ENCODE measurements at regions not wholly inside any gene's neighbourhood (a gene's known extent, or its start where the extent isn't known, plus 50 kb on each side); places are given as distances from the start of the nearest gene placed in this dataset.
"Not testable (repeated sequence)": the region's sequence is repeated elsewhere in the genome, so short reads cannot be mapped to it uniquely, and the experiment has no call there.

DNA sequence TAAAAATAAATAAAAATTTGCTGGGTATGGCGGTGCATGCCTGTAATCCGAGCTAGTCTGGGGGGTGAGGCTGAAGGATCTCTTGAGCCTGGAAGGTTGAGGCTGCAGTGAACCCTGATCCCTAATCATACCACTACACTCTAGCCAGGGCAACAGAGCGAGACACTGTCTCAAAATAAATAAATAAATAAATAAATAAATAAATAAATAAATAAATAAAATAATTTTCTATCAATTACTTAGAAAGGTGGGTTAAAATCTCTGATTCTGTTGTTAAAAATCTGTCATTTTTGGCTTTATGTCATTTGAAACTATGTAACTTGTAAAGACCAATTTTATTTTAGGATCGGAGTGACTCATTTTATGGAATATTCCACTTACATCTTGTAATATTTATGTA lies 958.6 kb downstream of the NXPH1 start:
- TF ChIP-seq, protein P1, sequence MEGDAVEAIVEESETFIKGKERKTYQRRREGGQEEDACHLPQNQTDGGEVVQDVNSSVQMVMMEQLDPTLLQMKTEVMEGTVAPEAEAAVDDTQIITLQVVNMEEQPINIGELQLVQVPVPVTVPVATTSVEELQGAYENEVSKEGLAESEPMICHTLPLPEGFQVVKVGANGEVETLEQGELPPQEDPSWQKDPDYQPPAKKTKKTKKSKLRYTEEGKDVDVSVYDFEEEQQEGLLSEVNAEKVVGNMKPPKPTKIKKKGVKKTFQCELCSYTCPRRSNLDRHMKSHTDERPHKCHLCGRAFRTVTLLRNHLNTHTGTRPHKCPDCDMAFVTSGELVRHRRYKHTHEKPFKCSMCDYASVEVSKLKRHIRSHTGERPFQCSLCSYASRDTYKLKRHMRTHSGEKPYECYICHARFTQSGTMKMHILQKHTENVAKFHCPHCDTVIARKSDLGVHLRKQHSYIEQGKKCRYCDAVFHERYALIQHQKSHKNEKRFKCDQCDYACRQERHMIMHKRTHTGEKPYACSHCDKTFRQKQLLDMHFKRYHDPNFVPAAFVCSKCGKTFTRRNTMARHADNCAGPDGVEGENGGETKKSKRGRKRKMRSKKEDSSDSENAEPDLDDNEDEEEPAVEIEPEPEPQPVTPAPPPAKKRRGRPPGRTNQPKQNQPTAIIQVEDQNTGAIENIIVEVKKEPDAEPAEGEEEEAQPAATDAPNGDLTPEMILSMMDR (IDR thresholded peaks at IDR 0.05): no peak
- Mint-ChIP-seq H3K27me3 (ENCODE audit: unreplicated experiment) (peaks cover 4% of the 10 kb centered on the region), H3K4me3 (ENCODE audit: unreplicated experiment) (no peak overlapping the region), H3K36me3 (ENCODE audit: unreplicated experiment) (peaks cover 3% of the 10 kb centered on the region), H3K27ac (ENCODE audit: unreplicated experiment) (no peak overlapping the region), H3K4me1 (ENCODE audit: unreplicated experiment) (peaks cover 8% of the 10 kb centered on the region), H3K9me3 (ENCODE audit: unreplicated experiment) (peaks cover 13% of the 10 kb centered on the region)
- DNase-seq (ENCODE audit: extremely low spot score, unreplicated experiment): no peak

DNA sequence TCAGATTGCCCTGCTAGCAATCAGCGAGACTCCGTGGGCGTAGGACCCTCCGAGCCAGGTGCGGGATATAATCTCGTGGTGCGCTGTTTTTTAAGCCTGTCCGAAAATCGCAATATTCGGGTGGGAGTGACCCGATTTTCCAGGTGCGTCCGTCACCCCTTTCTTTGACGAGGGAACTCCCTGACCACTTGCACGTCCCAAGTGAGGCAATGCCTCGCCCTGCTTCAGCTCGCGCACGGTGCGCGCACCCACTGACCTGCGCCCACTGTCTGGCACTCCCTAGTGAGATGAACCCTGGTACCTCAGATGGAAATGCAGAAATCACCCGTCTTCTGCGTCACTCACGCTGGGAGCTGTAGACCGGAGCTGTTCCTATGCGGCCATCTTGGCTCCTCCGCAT lies 971.0 kb downstream of the NXPH1 start:
- not testable (repeated sequence) for DNase-seq (ENCODE audit: extremely low spot score, unreplicated experiment); H3K4me1 Mint-ChIP-seq (ENCODE audit: unreplicated experiment); H3K4me3 Mint-ChIP-seq (ENCODE audit: unreplicated experiment); H3K9me3 Mint-ChIP-seq (ENCODE audit: unreplicated experiment); H3K27me3 Mint-ChIP-seq (ENCODE audit: unreplicated experiment); H3K27ac Mint-ChIP-seq (ENCODE audit: unreplicated experiment); H3K36me3 Mint-ChIP-seq (ENCODE audit: unreplicated experiment)

DNA sequence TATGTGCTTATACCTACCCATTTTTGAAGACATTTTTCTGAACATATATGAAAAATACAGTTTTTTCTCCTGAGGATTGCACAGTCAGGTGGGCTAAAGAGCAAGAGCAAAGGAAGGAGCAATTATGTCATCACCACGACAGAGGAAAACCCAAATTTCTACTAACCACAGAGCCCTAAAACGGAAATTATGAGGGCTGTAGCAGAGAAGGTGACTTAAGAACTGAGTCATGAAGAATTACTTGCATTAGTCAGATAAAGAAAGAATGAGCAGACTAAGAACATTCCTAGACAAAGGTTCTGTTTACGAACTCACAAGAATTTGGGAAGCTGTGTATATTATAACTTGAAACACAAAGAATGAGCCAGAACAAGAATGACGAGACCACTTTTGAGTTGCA lies 974.4 kb downstream of the NXPH1 start:
- Mint-ChIP-seq H3K4me1 (ENCODE audit: unreplicated experiment) (peaks cover 4% of the 10 kb centered on the region), H3K27me3 (ENCODE audit: unreplicated experiment) (no peaks in the 10 kb centered on the region), H3K4me3 (ENCODE audit: unreplicated experiment) (no peak overlapping the region), H3K27ac (ENCODE audit: unreplicated experiment) (no peak overlapping the region), H3K36me3 (ENCODE audit: unreplicated experiment) (no peaks in the 10 kb centered on the region), H3K9me3 (ENCODE audit: unreplicated experiment) (no peaks in the 10 kb centered on the region)
- DNase-seq (ENCODE audit: extremely low spot score, unreplicated experiment): no peak
- TF ChIP-seq, protein P1 (IDR thresholded peaks at IDR 0.05): no peak

DNA sequence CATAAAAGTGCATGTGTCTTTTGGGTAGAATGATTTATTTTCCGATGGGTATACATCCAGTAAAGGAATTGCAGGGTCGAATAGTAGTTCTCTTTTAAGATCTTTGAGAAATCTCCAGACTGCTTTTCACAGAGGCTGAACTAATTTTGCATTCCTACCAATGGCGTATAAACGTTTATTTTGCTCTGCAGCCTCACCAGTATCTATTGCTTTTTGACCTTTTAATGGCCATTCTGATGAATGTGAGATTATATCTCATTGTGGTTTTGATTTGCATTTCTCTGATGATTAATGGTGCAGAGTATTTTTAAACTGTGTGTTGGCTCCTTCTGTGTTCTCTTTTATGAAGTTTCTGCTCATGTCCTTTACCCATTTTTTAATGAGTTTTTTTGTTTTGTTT lies 1020.1 kb downstream of the NXPH1 start:
- no peak overlapping the region for H3K27ac Mint-ChIP-seq (ENCODE audit: unreplicated experiment)
- peaks cover 23% of the 10 kb centered on the region for H3K9me3 Mint-ChIP-seq (ENCODE audit: unreplicated experiment)
- H3K4me3 Mint-ChIP-seq (ENCODE audit: unreplicated experiment): no peak overlapping the region
- no peaks in the 10 kb centered on the region for H3K36me3 Mint-ChIP-seq (ENCODE audit: unreplicated experiment)
- TF ChIP-seq, protein P1 (IDR thresholded peaks at IDR 0.05): no peak
- DNase-seq (ENCODE audit: extremely low spot score, unreplicated experiment): no peak
- H3K27me3 Mint-ChIP-seq (ENCODE audit: unreplicated experiment): no peaks in the 10 kb centered on the region
- H3K4me1 Mint-ChIP-seq (ENCODE audit: unreplicated experiment): peaks cover 5% of the 10 kb centered on the region

DNA sequence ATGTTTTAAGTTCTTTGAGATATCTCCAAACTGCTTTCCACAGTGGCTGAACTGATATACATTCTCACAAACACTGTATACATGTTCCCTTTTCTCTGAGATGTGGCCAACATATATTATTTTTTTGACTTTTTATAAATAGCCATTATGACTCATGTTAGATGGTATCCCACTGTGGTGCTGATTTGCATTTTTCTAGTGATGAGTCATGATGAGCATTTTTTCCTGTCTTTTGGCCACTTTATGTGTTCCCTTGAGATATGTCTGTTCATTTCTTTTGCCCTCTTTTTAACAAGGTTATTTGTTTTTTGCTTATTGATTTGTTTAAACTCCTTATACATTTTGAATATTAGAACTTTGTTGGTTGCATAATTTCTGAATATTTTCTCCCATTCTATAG lies 1055.1 kb downstream of the NXPH1 start:
- TF ChIP-seq, protein P1 (IDR thresholded peaks at IDR 0.05): no peak
- Mint-ChIP-seq H3K4me3 (ENCODE audit: unreplicated experiment) (no peak overlapping the region), H3K27me3 (ENCODE audit: unreplicated experiment) (no peaks in the 10 kb centered on the region), H3K4me1 (ENCODE audit: unreplicated experiment) (peaks cover 48% of the 10 kb centered on the region), H3K9me3 (ENCODE audit: unreplicated experiment) (peaks cover 25% of the 10 kb centered on the region), H3K36me3 (ENCODE audit: unreplicated experiment) (peaks cover 6% of the 10 kb centered on the region), H3K27ac (ENCODE audit: unreplicated experiment) (peak overlapping the region; percentile 88)
- no peak for DNase-seq (ENCODE audit: extremely low spot score, unreplicated experiment)

DNA sequence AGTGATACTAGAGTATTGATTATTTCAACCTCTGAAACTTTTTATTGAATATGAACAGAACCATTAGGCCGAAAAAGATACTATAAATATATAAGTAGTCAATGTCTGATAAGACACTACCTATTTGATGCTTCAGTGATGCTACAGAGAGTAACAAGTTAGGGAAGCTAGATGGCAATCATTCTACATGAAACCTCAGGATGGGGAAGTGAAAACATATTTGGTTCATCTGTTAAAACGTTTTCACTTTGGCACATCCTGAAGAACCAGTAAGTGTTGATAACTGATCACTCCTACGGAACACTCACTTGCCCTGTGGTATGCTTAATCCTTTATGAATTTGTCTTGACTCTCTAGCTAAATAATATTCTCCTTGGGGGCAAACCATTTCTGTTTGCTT lies 1064.9 kb downstream of the NXPH1 start:
- H3K27me3 Mint-ChIP-seq (ENCODE audit: unreplicated experiment): no peaks in the 10 kb centered on the region
- TF ChIP-seq, protein P1 (IDR thresholded peaks at IDR 0.05): peak; percentile 20
- H3K9me3 Mint-ChIP-seq (ENCODE audit: unreplicated experiment): no peaks in the 10 kb centered on the region
- no peaks in the 10 kb centered on the region for H3K36me3 Mint-ChIP-seq (ENCODE audit: unreplicated experiment)
- DNase-seq (ENCODE audit: extremely low spot score, unreplicated experiment): no peak
- H3K4me3 Mint-ChIP-seq (ENCODE audit: unreplicated experiment): no peak overlapping the region
- H3K27ac Mint-ChIP-seq (ENCODE audit: unreplicated experiment): no peak overlapping the region
- no peaks in the 10 kb centered on the region for H3K4me1 Mint-ChIP-seq (ENCODE audit: unreplicated experiment)
